Stimulated activated CD4-positive, alpha-beta T cell treated with anti-CD3 and anti-CD28 coated beads, Interleukin-4, amount 100 ng/mL, for 48 hours (primary cell): ENCODE measurements at regions not wholly inside any gene's neighbourhood (a gene's known extent, or its start where the extent isn't known, plus 50 kb on each side); places are given as distances from the start of the nearest gene placed in this dataset.

ENCODE experiments used
- DNase-seq, 2 donors: peaks; one replicate each; pipeline ENCODE4 v3.0.0-alpha.2; 2020; ENCODE audit warnings: low read depth in 2 of 2

DNA sequence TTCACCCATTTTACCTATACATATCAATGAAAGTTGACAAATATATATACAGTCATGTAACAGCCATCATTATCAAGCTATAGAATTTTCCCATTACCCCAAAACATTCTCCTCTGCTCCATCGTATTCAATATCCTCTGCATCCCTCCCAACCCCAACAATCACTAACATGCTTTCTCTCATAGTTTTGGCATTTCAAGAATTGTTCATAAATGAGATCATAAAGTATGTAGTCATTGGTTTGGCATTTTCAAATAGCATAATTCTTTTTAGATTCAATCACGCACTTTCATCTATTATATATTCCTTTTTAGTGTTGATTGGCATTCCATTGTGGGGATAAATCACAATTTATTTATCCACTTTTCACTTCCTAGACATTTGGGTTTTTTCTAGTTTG, 866.0 kb upstream of the TMEM132C start:
- no peak for DNase-seq

DNA sequence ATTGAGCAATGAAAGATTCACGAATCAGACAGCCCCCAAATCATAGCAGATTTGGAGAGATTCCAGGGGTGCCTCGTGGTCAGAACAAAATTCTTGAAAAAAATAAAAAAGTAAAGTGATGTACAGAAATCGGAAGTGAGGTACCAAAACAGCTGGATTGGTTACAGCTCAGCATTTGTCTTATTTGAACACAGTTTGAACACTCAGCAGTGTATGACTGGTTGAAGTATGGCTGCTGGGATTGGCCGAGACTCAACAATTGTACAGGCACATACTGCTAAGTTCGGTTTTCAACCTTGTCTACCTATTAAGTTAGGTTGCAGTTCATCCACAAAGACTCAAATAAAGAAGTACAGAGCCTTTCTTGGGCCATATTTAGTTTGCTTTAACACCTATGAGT, 865.4 kb upstream of the TMEM132C start:
- no peak for DNase-seq

DNA sequence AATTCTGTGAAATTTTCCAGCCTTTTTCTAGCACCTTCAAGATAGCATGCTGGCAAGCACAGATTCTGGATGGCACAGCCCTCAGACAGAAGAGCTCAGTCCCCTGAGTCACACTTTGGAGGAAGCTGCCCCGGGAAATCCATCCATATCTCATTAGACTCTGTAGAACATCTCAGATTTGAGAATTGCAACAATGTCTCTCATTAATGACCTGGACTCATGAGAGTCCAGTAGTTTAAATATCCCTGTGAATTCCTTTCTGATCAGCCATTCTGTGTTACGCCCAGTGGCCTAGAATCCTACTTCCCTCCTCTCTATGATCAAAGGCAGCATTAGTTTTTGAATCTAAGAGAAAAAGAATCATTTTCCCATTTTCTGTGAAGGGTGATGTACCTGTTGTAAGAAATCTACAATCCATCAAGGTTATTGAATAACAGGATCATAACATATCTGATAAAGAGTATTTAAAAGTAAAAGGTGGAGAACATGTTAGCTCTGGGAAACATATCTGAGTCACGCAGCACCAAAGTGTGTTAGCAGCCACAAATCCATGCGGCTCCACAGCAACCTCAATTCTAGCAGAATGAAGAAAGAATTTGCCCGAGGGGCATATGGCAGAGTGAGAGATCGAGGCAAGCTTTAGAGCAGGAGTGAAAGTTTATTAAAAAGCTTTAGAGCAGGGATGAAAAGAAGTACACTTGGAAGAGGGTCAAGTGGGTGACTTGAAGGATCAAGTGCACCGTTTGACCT, 855.6 kb upstream of the TMEM132C start:
- no peak for DNase-seq

DNA sequence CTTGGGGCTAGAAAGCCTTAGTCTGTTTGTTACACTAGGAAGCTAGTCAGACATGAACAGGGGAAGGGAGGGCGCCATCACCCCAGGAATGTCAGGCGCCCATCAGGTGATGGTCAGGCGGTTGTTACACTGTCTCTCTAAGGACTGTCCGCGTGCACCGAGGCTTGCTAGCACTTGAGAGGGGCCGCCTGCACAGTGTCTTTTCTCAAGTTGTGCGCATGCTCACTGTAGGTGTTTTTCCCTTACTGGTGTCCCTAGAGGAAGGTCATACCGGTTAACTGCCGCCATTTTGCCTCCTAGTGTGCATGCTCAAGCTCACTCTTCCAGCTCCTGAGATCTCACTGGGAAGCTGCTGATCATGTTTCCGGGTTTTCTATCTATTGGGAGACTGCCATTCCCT, 855.0 kb upstream of the TMEM132C start:
- no peak for DNase-seq

DNA sequence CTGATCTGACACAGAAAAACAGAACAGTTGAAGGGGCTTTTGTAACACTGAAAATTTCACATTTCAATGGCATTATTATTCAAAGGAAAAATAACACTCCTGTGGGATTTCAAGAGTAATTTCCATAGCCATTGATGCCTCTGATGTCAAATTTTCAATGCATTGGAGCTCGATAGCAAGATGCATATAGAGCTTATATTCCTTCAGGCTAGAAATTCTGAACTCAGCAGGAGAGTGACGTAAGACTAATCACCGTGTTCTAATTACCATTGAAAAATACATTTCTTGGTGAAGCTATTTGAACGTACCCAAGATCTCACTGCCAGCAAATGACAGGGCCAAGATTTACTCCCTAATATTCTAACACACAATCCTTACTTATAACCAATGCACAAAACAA, 854.1 kb upstream of the TMEM132C start:
- DNase-seq: no peak

DNA sequence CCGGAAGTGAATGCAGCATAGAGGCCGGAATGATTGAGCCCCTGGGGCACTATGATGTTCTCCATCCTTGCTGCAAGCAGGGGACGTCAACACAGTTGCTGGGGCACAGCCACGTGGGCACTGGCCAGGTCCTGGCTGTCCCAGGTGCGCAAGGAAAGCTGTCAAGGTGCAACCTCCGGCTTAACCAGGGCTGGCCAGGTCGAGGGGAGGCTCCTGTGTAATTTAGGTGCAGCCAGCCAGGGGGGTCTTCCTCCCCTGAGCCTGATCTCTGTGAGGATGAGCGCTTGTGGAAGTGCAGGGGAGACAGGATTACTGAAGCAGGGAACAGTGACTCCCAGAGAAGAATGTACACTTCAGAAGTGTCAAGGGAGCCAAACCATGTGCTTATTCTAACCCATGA, 852.8 kb upstream of the TMEM132C start:
- DNase-seq: no peak

DNA sequence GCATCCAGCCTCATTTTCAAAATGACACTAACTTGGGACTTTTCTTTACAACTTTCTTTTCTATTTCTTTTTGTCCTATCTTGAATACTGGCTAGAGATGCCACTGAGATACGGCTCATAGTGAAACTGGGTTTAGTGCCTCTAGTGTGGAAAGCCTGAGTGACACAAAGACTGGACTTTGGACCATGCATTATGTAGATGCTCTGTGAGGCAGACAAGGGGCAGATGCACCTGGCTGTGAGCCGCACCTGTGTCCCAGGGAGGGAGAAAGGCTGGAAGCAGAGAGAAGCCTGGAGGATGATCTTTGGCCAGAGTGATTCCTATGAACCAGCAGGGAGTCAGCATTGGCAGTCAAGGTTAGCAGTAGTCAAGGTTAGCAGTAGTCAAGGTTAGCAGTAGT, 852.3 kb upstream of the TMEM132C start:
- no peak for DNase-seq

DNA sequence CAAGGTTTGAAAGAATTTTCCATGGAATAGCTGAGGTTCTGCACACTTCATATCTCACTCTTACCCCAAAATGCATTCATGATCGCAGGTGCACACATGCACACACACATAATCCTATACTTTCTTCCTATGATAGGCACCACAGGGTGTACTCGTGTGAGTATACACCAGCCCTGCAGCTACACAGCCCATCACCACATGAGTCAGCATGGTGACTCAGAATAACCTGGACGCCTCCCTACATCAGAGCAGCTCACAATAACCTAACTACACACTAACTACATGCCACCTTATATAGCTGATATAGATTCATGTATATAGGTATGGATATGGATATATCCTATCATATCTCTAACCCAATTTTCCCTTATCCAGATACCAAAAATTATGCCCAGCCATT, 850.2 kb upstream of the TMEM132C start:
- no peak for DNase-seq

DNA sequence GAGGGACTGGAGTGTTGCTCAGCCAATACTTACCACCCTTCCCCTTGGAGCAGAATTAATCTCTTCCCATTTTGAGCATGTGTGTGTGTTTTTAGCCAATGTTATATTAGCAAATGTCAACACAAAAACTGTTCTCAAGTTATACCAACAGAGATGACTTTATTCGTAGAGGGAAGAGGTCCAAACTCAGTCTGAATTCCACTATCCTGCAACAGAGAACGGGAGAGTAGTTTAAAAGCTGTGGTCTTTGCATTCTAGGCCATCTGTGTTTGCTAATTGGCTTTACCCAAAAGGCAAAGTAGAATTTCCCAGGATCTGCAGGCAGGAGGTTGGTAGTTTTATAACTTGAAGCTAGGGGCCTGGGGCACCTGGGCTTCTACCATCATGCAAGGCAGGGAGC, 847.9 kb upstream of the TMEM132C start:
- DNase-seq: no peak

DNA sequence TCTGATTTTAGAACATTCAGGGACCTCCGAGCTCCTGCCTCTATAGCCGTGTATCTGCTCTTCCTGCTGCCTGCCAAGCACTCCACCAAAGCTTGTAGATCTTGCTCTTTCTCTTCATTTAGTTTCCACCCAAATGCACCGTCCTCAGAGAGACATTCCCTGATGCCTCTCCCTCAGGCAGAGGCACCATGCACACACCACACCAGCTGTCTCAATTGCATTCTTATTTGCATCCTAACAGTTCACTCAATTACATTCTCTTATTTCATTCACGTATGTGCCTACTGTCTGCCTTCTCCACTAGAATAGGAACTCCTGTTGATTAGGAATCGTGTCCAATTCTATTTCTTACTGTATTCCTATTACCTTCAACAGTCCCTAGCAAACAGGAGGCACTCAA, 845.4 kb upstream of the TMEM132C start:
- DNase-seq: no peak

DNA sequence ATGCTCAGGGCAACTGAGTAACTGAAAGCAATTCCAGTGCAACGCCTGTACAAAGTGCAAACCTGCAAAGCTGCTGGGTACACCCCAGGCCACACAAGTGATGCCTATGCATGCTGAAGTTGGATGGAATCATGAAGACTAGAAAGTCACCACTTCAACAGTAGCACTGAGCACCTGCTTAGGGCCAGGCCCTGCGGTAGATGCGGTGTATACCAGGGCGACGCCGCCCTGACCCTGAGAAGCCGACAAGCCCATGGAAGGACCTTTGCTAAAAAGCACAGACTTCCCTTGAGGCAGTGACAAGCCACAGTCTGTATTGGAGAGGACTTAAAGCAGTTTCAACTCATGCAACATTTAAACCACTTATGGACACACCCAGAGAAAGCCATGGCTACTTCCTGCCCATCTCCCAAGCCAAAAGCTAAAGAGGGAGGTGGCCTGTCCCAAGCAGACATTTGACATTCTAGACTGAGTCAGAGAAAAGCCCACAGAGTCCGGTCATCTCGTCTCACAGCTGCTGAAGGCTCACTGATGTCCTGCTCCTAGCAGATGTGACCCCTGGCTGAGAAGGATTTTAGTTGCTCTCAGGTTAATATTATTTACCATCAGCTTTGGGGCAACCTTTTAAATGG, 843.9 kb upstream of the TMEM132C start:
- no peak for DNase-seq

DNA sequence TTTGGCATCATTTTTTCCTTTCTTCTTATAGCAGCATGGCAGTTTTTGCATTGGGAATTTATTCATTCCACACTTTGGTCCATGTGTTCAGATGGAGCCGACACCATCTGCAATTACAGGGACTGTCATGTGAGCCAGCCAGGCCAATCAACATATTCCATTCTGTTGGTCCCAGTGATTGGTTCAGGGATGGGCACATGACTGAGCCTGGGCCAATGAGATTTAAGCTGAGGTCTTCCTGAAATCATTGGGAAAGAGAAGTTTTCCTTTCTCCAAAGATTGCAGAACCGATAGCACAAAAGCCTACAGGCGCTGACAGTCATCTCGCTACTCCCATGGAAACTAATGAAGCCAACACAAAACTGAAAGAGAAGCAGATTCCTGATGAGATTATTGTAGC, 841.5 kb upstream of the TMEM132C start:
- no peak for DNase-seq

DNA sequence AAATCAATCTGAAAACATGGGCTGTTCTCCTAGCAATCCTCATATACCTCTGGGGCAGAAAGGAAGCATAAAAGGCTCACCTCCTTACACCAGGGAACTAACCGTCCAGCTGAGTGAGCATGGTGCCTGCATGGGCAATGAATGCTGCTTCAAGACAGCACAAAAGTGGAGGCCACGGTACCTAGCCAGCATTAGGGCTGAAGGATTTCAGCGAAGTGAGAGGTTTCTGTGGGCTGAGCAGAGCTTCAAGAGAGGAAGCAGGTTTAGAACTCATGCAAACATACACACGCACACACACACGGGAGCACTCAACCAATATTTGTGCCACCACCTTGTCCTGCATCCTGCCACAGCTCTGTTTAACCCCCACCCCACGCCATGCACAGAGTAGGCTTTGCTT, 838.5 kb upstream of the TMEM132C start:
- no peak for DNase-seq

DNA sequence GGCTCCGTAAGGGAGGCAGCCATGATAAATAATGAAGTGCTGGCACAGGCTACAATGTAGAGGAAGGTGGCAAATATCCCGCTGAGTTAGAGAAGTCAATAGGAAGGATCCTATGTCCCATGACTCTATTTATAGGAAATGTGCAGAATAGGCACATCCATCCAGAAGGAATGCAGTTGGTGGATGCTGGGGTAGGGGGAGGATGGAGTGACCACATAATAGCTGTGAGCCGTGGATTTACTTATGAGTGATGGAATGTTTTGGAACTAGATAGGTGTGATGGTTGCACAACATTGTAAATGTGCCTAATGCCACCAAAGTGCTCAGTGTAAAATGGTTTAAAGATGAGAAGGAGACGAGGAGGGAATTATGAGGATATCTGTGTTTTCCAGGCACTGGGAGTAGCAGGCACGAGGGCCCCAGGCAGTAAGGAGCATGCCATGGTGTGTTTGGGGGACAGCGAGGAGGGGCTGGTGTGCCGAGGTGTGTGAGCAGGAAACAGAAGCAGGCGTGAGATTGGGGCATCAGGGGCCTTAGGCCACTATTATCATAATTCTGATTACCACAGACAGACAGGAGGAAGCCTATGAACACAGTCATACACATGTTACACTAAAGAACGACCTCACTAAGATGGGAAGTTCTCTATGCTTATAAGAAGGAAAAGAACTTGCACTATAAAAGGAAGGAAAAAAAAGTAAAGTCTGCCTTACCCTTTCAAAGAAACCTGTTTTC, 837.3 kb upstream of the TMEM132C start:
- DNase-seq: no peak

DNA sequence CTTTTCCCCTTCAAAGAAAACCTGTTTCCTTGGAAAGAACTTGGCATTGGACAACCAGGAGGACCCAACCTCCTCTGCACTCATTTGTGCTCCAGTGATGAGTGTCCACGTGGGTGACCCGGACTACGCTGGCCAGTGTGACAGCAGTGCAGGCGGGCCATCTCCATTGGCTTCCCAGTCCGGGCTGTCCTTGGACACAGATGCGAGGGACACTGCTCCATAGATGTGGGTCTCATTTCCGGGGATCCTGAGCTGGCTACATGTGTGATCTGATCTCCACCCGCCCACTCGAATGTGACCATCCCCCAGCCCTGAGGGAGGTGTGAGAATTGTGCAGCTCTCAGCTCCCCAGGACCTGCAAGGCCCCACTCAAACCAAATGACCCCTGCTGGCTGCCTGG, 836.6 kb upstream of the TMEM132C start:
- no peak for DNase-seq

DNA sequence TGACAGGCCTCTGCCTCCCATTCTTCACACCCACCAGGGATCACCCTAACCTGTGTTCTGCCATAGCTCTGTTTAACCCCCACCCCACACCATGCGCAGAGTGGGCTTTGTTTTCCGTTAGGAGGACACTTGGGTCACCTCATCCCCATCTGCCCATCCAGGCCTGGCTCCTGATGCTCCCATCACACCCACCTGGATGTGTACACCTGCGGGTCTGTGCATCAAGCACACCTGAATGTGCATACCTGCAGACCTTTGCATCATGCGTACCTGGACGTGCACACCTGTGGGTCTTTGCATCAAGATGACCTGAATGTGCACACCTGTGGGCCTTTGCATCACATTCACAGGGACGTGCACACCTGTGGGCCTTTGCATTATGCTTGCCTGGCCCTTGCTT, 835.8 kb upstream of the TMEM132C start:
- no peak for DNase-seq

DNA sequence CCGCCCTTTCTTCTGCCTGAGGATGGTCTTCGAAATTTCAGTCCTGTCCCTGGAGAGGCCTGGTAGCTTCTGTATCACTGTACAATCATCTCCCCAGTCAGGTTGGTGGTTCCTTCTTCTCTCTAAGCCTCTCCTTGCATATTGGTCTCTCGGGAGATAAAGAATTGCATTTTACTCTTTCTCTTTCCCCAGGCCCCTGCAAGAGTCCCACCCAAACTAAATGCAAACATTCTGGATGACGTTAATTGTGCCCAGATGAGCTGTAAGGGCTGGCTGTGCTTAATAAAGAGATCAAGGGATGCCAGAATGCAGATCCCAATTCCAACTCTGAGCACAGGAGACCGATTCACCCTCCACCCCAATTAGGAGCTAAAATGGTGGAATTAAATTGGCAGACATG, 835.4 kb upstream of the TMEM132C start:
- DNase-seq: no peak

DNA sequence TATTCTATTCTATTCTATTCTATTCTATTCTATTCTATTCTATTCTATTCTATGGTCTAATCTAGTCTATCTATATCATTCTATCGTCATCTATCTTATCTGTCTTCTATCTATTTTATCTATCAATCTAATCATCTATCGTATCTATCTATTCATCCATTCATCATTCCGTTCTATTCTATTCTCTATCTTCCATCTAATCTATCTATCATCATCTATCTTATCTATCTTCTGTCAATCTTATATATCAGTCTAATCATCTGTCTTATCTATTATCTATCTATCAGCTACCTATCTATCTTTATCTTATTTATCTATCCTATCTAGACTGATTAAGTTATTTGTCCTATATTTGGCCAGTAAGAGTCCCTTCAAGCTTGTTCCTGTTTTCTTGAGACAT, 831.5 kb upstream of the TMEM132C start:
- DNase-seq: no peak

DNA sequence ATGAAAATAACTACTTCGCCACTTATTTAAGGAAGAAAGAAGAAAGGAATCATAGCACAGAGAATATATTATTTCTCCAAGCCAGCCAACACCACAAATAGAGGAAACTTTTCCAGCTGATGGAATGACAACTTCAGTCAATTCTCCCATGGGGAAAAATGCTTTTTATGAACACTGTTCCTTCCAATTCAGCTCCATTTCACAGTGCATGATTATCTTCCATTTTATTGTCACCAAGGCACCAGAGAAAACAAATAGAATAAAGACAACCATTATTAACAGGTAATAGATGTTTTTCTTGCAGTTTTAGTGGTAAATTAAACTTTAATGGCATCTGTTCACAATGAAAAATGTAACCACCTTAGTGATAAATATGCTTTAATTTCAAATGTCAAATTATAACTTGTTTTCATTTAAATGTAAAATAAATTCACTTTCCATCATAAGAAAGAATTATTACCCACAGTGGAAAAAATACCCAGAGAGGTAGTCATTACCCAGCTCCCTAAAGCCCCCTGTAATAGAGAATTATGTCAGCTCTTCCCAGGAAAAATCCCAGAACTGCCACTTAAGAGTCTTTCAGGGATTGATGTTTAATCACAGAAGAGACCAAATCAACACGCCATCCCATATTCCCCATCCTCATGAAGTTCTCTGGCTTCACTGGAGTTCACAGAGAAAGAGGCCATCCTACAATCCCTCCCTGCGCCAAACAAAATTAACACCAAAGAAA, 828.3 kb upstream of the TMEM132C start:
- no peak for DNase-seq

DNA sequence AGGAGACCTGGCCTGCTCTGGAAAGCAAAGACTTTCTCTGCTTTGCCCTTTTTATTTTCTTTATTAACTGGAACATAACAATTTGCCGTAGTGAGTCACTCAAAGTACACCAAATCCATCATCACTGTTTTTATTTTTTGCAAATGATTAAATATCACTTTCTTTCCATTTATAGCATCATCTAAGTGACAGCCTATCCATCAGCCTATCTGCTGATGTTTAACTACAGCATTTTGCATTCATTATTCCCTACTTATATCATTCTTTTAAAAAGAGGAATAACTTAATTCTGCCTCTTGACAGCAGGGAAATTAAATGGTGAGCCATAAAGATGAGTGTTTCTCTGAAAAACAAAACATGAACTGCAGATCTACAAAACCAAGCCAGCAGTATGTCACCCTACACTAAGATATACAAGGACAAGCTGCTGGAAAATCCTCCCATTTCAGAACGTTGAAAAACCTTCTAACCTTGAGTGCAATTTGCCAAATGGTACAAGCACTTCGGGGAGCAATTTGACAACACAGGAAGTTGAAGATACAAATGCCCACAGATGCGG, 821.3 kb upstream of the TMEM132C start:
- DNase-seq: no peak

DNA sequence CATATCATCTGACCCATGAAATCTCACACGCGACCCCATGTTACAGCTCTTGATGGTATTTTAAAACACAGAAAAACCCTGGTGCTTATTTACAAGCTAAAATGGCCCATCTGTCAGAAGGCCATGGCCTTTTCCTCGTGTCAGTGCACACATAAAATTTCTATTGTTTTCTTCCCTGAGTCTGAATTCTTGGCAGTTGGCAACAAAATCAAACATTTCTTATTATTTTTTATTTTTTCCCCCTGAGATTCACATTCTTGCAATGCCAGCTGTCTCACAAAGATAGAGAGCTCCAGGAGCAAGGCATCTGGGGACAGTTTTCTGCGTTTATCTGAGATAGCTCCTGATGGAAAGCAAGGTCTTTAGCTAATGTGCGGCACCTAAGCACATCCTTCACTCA, 818.1 kb upstream of the TMEM132C start:
- DNase-seq: no peak

DNA sequence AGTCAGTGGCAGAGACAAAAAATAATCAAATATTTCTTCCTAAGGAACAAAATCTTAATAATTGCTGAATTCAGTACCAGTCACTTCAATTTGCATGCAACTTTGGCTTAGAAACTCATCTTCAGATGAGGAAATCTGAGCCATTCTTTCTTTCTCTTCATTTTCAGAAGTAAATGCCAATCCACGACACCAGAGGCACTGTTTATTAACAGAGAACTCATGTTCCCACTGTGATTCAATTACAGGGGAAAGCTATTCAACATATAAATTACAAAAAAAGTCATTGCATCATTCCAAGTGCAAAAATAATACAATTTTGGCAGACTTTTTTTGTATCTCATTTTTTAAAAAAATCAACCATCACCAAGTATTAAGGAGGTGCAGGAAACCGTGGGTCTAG, 816.1 kb upstream of the TMEM132C start:
- DNase-seq: no peak
